Effector memory CD4-positive, alpha-beta T cell (primary cell): ENCODE measurements at regions not wholly inside any gene's neighbourhood (a gene's known extent, or its start where the extent isn't known, plus 50 kb on each side); places are given as distances from the start of the nearest gene placed in this dataset.
"Not testable (repeated sequence)": the region's sequence is repeated elsewhere in the genome, so short reads cannot be mapped to it uniquely, and the experiment has no call there.

Experiments
- DNase-seq, 3 donors: peaks; one replicate each; pipeline ENCODE4 v3.0.0-alpha.2; 2020
- H3K27ac ChIP-seq: 2 replicates; pipeline ENCODE4 v1.7.0; 2013; ENCODE audit warnings: mild to moderate bottlenecking, low read length, moderate library complexity; ENCODE audit not compliant: insufficient read depth, poor library complexity, severe bottlenecking
- H3K27me3 ChIP-seq: replicated peaks from 2 replicates; pipeline ENCODE4 v1.7.0; 2013; ENCODE audit warnings: mild to moderate bottlenecking, low read length; ENCODE audit not compliant: insufficient read depth, control insufficient read depth, poor library complexity, severe bottlenecking
- H3K36me3 ChIP-seq: 2 replicates; pipeline ENCODE4 v1.7.0; 2013; ENCODE audit warnings: mild to moderate bottlenecking, low read length, moderate library complexity; ENCODE audit not compliant: control insufficient read depth, insufficient read depth
- H3K4me1 ChIP-seq: 2 replicates; pipeline ENCODE4 v1.7.0; 2013; ENCODE audit warnings: low read length, mild to moderate bottlenecking; ENCODE audit not compliant: control insufficient read depth, insufficient read depth, poor library complexity, severe bottlenecking
- H3K4me3 ChIP-seq: 2 replicates; pipeline ENCODE4 v1.7.0; 2013; ENCODE audit warnings: low read length, low read depth, mild to moderate bottlenecking; ENCODE audit not compliant: insufficient read depth, poor library complexity, severe bottlenecking
- H3K9me3 ChIP-seq: 2 replicates; pipeline ENCODE4 v1.7.0; 2013; ENCODE audit warnings: mild to moderate bottlenecking, low read length, moderate library complexity; ENCODE audit not compliant: control insufficient read depth

DNA sequence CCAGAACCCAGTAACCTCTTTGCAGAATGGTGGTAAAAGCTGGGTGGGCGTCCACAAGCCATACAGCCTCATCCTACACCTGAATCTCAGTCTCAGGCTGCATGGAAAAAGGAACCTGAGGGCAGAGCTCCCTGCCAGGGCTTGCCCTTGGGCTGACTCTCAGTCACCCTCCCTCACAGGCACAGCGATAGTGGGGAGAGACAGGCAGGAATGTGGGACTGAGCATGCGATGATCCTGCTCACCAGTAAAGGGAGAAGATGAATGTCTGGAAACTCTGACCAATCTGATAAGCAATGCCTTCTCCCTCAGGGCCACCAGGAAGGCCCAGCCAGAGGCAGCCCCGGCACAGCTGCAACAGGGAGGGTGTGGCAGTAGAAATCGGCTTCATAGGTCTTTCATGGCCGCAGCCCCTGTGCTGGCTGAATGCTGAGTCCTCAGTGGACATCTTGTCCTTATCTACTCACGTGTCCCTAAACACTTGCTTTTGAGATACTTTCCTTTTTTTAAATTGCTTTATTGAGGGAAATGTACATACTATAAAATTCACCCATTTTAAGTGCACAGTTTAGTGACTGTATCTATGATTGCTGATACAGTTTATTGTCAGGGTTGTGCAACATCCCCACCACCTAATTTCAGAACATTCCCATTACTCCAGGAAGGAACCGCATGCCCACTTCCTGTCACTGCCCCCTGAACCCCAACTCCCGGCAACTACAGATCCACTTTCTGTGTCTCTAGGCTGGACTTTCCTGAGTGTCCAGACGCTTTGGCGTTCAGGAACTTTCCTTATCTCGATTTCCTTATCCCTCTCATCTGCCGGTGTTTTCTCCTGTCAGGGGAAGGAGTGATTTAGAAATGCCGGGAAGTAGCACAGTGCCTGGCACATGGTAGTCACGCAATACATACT lies 258.1 kb downstream of the PCNX1 start:
- Histone ChIP-seq H3K4me3 (no peak overlapping the region), H3K27me3 (no peaks in the 10 kb centered on the region), H3K9me3 (no peaks in the 10 kb centered on the region), H3K27ac (no peak overlapping the region), H3K36me3 (no peaks in the 10 kb centered on the region), H3K4me1 (no peaks in the 10 kb centered on the region)
- DNase-seq, result no peak

DNA sequence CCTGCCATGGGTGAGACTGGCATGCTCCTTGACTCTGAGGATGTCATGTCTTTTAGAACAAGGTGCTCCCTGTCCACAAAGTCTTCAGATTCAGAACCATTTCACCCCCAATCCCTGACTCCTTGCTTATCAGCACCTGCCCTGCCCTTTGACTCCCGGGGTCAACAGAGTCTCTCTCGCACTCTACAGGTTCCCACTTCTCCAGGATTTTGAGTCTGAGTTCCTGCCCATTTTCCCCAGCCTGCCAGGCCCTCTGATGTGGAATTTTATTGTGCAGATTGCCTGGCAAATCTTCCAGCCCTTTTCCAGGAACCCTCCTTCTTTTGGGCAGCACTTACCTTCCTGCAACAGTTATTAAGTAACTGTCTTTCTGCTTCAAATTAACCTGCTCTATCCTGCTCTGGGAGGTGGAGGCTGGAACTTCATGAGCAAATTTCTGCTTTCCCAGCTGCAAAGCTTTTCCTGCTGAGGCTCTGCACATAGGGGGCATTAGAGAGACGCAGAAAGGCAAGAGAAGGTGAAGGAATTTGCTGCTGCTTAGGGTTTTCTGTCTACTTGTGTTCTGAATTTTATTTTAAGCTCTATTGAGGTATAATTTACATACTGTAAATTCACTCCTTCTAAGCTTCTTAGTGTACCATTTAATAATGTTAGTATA lies 259.1 kb downstream of the PCNX1 start:
- no peak for DNase-seq
- Histone ChIP-seq H3K27me3 (no peaks in the 10 kb centered on the region), H3K4me1 (no peaks in the 10 kb centered on the region), H3K27ac (no peak overlapping the region), H3K4me3 (no peak overlapping the region), H3K36me3 (no peaks in the 10 kb centered on the region), H3K9me3 (no peaks in the 10 kb centered on the region)

DNA sequence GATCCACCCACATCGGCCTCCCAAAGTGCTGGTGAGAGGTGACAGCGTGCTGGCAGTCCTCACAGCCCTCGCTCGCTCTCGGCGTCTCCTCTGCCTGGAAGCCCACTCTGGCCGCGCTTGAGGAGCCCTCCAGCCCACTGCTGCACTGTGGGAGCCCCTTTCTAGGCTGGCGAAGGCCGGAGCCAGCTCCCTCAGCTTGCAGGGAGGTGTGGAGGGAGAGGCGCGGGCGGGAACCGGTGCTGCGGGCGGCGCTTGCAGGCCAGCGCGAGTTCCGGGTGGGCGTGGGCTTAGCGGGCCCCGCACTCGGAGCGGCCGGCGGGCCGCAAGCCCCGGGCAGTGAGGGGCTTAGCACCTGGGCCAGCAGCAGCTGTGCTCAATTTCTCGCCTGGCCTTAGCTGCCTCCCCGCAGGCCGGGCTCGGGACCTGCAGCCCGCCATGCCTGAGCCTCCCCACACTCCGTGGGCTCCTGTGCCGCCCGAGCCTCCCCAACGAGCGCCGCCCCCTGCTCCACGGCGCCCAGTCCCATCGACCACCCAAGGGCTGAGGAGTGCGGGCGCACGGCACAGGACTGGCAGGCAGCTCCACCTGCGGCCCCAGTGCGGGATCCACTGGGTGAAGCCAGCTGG lies 260.2 kb downstream of the PCNX1 start:
- not testable (repeated sequence) for H3K4me3 ChIP-seq, H3K27ac ChIP-seq, H3K4me1 ChIP-seq, DNase-seq, H3K9me3 ChIP-seq, H3K36me3 ChIP-seq, H3K27me3 ChIP-seq

DNA sequence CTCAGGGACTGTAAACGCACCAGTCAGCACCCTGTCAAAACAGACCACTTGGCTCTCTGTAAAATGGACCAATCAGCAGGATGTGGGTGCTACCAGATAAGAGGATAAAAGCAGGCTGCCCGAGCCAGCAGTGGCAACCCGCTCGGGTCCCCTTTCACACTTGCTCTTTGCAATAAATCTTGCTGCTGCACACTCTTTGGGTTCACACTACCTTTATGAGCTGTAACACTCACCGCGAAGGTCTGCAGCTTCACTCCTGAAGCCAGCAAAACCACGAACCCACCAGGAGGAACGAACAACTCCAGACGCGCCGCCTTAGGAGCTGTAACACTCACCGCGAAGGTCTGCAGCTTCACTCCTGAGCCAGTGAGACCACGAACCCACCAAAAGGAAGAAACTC lies 260.9 kb downstream of the PCNX1 start:
- H3K27me3 ChIP-seq, H3K9me3 ChIP-seq, H3K36me3 ChIP-seq, H3K4me1 ChIP-seq, DNase-seq, H3K27ac ChIP-seq, H3K4me3 ChIP-seq: not testable (repeated sequence)

DNA sequence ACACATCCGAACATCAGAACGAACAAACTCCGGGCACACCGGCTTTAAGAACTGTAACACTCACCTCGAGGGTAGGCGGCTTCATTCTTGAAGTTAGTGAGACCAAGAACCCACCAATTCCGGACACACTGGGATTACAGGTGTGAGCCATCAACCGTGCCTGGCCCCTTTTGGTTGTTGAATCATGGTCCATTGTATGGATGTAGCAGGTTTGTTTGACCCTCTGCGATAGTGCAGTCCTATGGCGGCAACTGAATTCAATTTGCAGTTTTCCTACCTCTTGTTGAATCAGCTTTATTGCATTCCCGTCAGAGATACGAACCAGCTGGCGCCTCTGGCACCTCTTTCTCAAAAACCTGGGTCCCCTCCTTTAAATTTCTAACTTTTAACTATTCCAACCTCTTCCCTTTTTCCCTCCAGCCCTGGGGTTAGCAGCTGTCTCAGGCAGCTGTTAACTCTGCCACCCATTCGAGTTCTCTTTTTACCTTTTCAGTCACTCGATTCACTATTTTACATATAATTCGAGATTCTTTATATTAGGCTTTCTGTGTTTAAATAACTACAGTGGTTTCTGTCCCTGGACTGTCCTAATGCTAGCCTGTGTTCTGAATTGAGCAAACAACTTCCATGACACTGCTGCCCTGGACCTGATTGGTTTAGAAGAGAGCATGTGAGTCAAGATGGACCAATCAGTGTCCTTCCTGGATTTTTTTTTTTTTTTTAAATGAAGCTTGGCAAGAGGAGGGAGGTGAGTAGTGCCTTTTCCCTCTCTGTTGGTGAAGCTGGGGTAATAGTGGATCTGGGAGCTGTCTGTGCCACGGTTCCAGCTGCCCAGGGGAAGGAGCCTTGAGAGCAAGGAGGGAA lies 261.5 kb downstream of the PCNX1 start:
- no peak overlapping the region for H3K27ac ChIP-seq
- no peak overlapping the region for H3K4me3 ChIP-seq
- H3K27me3 ChIP-seq, result no peaks in the 10 kb centered on the region
- no peaks in the 10 kb centered on the region for H3K4me1 ChIP-seq
- no peak for DNase-seq
- H3K36me3 ChIP-seq, result no peaks in the 10 kb centered on the region
- H3K9me3 ChIP-seq, result no peaks in the 10 kb centered on the region

DNA sequence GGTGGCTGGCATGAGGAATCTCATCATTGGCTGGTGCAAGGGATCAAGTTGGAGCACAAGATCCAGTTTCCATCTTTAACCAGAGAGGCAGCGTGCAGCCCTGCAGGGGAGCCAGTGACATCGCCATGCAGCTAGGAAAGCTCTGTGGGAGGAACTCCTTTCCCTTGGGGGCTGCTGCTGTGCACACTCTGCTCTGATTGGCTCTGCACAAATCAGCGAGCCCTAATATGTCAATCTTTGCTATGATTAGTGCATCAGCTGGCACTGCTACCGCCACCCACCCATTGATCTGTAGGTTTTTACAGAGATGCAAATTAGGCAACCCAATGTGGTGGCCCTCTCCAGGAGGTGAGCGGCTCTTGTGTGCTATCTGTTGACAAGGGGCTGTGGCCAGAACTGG lies 262.6 kb downstream of the PCNX1 start:
- Histone ChIP-seq H3K4me1 (no peaks in the 10 kb centered on the region), H3K27me3 (no peaks in the 10 kb centered on the region), H3K9me3 (no peaks in the 10 kb centered on the region), H3K4me3 (no peak overlapping the region), H3K27ac (no peak overlapping the region), H3K36me3 (no peaks in the 10 kb centered on the region)
- DNase-seq, result no peak

DNA sequence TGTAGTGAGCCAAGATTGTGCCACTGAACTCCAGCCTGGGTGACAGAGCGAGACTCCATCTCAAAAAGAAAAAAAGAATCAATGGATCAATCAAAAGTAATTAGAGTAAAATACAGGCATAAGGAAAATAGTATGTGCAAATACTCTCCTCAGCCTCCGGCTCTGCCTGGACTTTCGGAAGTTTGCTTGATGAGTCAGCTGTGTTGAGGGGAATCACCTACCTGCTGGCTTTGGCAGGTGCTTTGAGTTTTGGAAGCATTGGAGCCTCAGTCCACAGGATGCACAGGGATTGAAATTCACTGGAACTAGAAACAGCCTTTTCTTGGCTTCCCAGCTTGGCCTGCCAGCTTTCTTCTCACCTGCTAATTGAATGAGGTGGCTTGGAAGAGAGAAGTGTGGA lies 268.2 kb downstream of the PCNX1 start:
- Histone ChIP-seq H3K27me3 (no peaks in the 10 kb centered on the region), H3K4me1 (no peaks in the 10 kb centered on the region), H3K9me3 (no peaks in the 10 kb centered on the region), H3K36me3 (no peaks in the 10 kb centered on the region), H3K4me3 (no peak overlapping the region), H3K27ac (no peak overlapping the region)
- DNase-seq, result no peak

DNA sequence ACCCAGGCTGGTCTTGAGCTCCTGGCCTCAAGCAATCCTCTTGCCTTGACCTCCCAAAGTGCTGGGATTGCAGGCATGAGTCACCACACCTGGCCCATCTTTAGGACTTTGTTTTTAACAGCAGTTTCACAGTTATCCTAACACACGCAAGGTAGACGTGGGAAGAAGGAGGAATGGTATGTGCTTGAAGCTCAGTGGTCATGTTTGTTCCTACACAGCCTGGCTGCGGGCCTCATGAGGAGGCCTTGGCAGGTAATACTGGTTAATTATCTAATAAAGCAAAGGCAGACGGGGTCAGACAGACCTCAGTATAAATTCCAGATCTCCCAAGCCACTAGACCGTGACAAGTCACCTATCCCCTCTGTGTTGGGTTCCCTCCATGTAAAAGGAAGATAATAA lies 271.8 kb downstream of the PCNX1 start:
- Histone ChIP-seq H3K27ac (no peak overlapping the region), H3K27me3 (no peaks in the 10 kb centered on the region), H3K4me1 (no peaks in the 10 kb centered on the region), H3K4me3 (no peak overlapping the region), H3K9me3 (no peaks in the 10 kb centered on the region), H3K36me3 (no peaks in the 10 kb centered on the region)
- DNase-seq, result no peak

DNA sequence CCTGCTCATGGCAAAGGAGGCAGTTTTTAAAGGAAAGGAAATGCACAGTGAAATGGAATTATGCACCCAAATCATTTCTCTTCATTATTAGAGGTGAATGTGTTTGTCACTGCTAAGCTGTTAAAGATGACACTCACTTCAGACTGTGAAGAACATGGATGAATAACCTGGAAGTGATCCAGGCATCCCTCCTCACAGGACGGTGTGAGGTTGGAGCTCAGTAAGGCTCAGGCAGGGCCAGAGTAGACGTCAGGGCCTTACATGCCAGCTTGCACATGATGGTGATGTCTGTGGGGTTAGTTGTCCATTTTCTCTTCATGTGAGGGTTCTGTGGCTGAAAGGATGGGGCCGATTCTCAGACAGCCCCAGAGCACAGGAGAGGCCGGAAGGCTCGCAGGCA lies 273.1 kb downstream of the PCNX1 start:
- Histone ChIP-seq H3K27ac (no peak overlapping the region), H3K4me1 (no peaks in the 10 kb centered on the region), H3K4me3 (no peak overlapping the region), H3K9me3 (no peaks in the 10 kb centered on the region), H3K27me3 (no peaks in the 10 kb centered on the region), H3K36me3 (no peaks in the 10 kb centered on the region)
- DNase-seq, result no peak
